Tibial nerve (tissue), 4 donors: ENCODE measurements at regions not wholly inside any gene's neighbourhood (a gene's known extent, or its start where the extent isn't known, plus 50 kb on each side); places are given as distances from the start of the nearest gene placed in this dataset.
"Not testable (repeated sequence)": the region's sequence is repeated elsewhere in the genome, so short reads cannot be mapped to it uniquely, and the experiment has no call there.

ENCODE experiments used
- DNase-seq, 2 donors: peaks; one replicate each; pipeline ENCODE4 v3.0.0-alpha.2; 2019; ENCODE audit warnings: low spot score in 2 of 2
- H3K27ac ChIP-seq, 4 donors: fragments of 200-600 bp; sonication (generic) in 3 of 4; one replicate each; pipeline ENCODE4 v1.5.1; 2017 to 2019; ENCODE audit warnings: mild to moderate bottlenecking in 1 of 4
- H3K27me3 ChIP-seq, 2 donors: fragments of 200-600 bp; sonication (generic) in 1 of 2; one replicate each; pipeline versions ENCODE4 v1.5.1 to v1.6.0; 2017 to 2019
- H3K36me3 ChIP-seq, 3 donors: fragments of 200-600 bp; sonication (generic); one replicate each; pipeline ENCODE4 v1.5.1; 2018 to 2019
- H3K4me1 ChIP-seq, 4 donors: fragments of 200-600 bp; sonication (generic) in 3 of 4; one replicate each; pipeline ENCODE4 v1.5.1; 2017 to 2019
- H3K4me3 ChIP-seq, 4 donors: fragments of 200-600 bp; sonication (generic) in 3 of 4; one replicate each; pipeline ENCODE4 v1.5.1; 2017 to 2019; ENCODE audit warnings: mild to moderate bottlenecking in 1 of 4, moderate library complexity in 1 of 4
- H3K9me3 ChIP-seq, 4 donors: fragments of 200-600 bp; sonication (generic) in 3 of 4; one replicate each; pipeline ENCODE4 v1.5.1; 2017 to 2019
- EP300 ChIP-seq, 2 donors: sonication (generic); formaldehyde crosslinking; IDR thresholded peaks; one replicate each; pipeline ENCODE4 v1.6.1; 2017; ENCODE audit warnings: antibody characterized with exemption in 2 of 2, mild to moderate bottlenecking in 1 of 2
- POLR2A ChIP-seq, 2 donors: fragments of 450-650 bp; IDR thresholded peaks; one replicate each; pipeline ENCODE4 v1.6.1; 2017; ENCODE audit warnings: antibody characterized with exemption in 2 of 2, mild to moderate bottlenecking in 2 of 2, moderate library complexity in 2 of 2
- WGBS, 2 donors: methylation state at CpG; one replicate each; pipeline ENCODE4 v1.1.5; 2018; 5-methylcytosine and 5-hydroxymethylcytosine counted together
- TF ChIP-seq, protein P1 (sequence below), 5 experiments: fragments of 200-600 bp in 3 of 5; fragments of 450-650 bp in 2 of 5; sonication (generic) in 3 of 5; IDR thresholded peaks; one replicate each; pipeline ENCODE4 v1.5.1; 2016 to 2019; ENCODE audit warnings: antibody characterized with exemption in 5 of 5, mild to moderate bottlenecking in 3 of 5, moderate library complexity in 2 of 5

DNA sequence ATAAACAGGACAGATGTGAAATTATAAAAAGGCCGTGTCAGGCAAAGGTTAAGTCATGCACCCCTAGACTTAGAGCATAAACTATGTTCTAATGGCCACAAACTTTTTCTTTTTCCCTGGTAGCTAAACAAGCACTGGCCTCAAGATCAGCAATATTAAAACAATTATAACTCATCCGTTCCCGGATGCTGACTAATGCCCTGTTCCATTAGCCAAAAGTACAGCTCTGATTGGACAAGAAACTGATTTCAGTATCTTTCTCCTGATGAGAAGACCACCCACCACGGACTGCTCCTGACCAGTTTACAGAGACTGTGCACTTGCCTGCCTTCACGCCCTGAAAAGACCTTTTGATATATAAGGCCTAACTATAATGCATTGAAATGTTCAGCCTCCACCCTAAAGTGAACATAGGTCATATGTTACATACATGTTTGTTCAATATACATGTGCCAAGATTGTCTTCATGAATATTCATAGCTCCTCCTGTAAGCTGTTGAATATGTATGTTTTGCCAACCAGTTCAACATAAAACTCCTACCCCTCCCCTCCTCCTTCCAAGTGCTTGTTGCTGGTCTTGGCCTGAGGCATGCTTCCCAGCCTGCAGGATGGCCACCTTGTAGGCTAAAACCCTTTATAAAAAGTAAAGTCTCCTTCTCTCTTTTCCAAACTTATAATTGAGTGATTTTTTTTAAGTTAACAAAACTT lies 162.0 kb downstream of the IPO8 start:
- Histone ChIP-seq H3K27ac (no peak overlapping the region), H3K4me3 (no peak overlapping the region), H3K4me1 (peaks cover 0 to 17% (median 0%) of the 10 kb centered on the region in 4 donors), H3K36me3 (no peaks in the 10 kb centered on the region), H3K27me3 (no peaks in the 10 kb centered on the region), H3K9me3 (no peaks in the 10 kb centered on the region)
- DNase-seq = no peak
- WGBS, 2 donors = 28 to 49% methylated on average over 5 of the region's 5 CpGs
- TF ChIP-seq, protein P1, sequence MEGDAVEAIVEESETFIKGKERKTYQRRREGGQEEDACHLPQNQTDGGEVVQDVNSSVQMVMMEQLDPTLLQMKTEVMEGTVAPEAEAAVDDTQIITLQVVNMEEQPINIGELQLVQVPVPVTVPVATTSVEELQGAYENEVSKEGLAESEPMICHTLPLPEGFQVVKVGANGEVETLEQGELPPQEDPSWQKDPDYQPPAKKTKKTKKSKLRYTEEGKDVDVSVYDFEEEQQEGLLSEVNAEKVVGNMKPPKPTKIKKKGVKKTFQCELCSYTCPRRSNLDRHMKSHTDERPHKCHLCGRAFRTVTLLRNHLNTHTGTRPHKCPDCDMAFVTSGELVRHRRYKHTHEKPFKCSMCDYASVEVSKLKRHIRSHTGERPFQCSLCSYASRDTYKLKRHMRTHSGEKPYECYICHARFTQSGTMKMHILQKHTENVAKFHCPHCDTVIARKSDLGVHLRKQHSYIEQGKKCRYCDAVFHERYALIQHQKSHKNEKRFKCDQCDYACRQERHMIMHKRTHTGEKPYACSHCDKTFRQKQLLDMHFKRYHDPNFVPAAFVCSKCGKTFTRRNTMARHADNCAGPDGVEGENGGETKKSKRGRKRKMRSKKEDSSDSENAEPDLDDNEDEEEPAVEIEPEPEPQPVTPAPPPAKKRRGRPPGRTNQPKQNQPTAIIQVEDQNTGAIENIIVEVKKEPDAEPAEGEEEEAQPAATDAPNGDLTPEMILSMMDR (IDR thresholded peaks at IDR 0.05) = no peak
- TF ChIP-seq POLR2A (IDR thresholded peaks at IDR 0.05) = no peak
- TF ChIP-seq EP300 (IDR thresholded peaks at IDR 0.05) = no peak

DNA sequence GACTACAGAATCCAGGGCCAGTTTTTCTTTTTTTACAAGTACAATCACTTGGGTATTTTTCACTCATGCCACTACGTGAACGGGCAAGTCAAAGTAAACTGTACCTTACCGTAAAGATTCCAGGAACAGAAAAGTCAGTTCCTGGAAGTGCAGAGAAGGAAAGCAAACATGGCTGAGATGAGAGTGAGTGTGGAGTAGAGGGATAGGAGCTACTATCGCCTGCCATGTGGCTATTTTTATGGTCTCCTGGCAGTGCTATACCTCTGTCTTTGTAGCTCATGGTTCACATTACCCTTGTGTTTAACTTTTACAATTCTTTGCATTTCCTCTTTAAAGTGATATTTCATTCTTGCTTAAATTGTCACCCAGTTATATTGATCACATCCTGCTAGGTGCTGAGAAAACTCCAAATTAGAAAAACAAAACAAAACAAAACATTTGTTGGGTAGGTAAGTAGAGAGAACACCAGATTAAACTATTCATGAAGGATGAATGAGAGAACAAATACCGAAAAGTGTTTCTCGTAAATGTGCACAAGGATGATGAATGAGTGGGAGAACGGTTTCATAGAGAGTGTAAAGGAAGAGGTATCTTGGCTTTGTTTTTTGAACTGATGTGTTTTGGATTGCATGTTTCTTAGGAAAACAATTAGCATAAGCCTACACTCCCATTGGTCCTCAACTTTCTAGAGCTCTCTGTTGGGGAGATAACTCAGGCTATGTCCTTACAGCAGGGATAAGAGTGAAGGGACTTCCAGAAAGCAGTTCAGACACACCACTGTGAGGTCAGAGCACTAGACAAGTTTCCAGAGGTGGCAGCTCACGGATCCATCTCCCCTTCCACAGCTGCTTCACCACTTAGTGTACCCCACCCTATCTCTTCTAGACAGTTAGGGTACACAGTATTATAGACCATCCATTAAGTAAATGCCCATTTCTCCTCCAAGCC lies 163.7 kb downstream of the IPO8 start:
- TF ChIP-seq POLR2A (IDR thresholded peaks at IDR 0.05) (no peak), EP300 (IDR thresholded peaks at IDR 0.05) (no peak)
- TF ChIP-seq, protein P1 (IDR thresholded peaks at IDR 0.05) = no peak
- H3K27ac ChIP-seq = no peak overlapping the region
- WGBS, 2 donors = 85 to 92% methylated on average over 8 of the region's 8 CpGs

GRCh38 chr12:30529489-30530269 lies 166.0 kb downstream of the IPO8 start:
- no peak overlapping the region for H3K27ac ChIP-seq
- H3K4me1 ChIP-seq = peaks cover 0 to 17% (median 0%) of the 10 kb centered on the region in 4 donors
- no peaks in the 10 kb centered on the region for H3K9me3 ChIP-seq
- 85 to 88% methylated on average over 4 of the region's 4 CpGs for WGBS, 2 donors
- H3K27me3 ChIP-seq = no peaks in the 10 kb centered on the region
- TF ChIP-seq, protein P1 (IDR thresholded peaks at IDR 0.05) = no peak
- TF ChIP-seq POLR2A (IDR thresholded peaks at IDR 0.05) (no peak), EP300 (IDR thresholded peaks at IDR 0.05) (no peak)
- no peaks in the 10 kb centered on the region for H3K36me3 ChIP-seq
- H3K4me3 ChIP-seq = no peak overlapping the region
- no peak for DNase-seq

More for the DNA sequence above, 163.7 kb downstream of the IPO8 start:
- DNase-seq = no peak
- H3K27me3 ChIP-seq = no peaks in the 10 kb centered on the region
- peaks cover 0 to 17% (median 0%) of the 10 kb centered on the region in 4 donors for H3K4me1 ChIP-seq
- H3K4me3 ChIP-seq = no peak overlapping the region
- H3K36me3 ChIP-seq = no peaks in the 10 kb centered on the region
- no peaks in the 10 kb centered on the region for H3K9me3 ChIP-seq

DNA sequence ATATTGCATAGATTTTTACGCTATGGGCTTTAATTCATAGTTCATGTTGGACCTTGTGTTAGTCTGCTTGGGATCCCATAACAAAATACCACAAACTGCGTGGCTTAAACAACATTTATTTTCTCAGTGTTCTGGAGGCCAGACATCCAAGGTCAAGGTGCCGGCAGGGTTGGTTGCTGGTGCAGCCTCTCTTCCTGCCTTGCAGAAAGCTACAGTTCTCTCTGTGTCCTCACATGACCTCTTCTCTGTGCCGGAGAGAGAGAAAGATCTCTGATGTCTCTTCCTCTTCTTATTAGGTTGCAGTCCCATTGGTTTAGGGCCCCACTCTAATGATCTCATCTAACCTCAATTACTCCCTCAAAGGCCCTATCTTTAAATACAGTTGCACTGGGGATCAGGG lies 170.5 kb downstream of the IPO8 start:
- TF ChIP-seq, protein P1 (IDR thresholded peaks at IDR 0.05) = no peak
- TF ChIP-seq EP300 (IDR thresholded peaks at IDR 0.05) (no peak), POLR2A (IDR thresholded peaks at IDR 0.05) (no peak)
- DNase-seq = no peak
- Histone ChIP-seq H3K27ac (no peak overlapping the region), H3K36me3 (no peaks in the 10 kb centered on the region), H3K4me3 (no peak overlapping the region), H3K4me1 (no peaks in the 10 kb centered on the region), H3K27me3 (no peaks in the 10 kb centered on the region), H3K9me3 (no peaks in the 10 kb centered on the region)
- WGBS, 2 donors = 58 to 76% methylated on average over 4 of the region's 4 CpGs

- not testable (repeated sequence) for H3K4me3 ChIP-seq, DNase-seq, H3K9me3 ChIP-seq, H3K4me1 ChIP-seq, H3K27me3 ChIP-seq, H3K27ac ChIP-seq, H3K36me3 ChIP-seq
- 72 to 97% methylated on average over 4 of the region's 4 CpGs for WGBS, 2 donors
These were observed 175.4 kb downstream of the IPO8 start for GRCh38 chr12:30520285-30520684.
